ENCODE measurements at regions not wholly inside any gene's neighbourhood (a gene's known extent, or its start where the extent isn't known, plus 50 kb on each side); places are given as distances from the start of the nearest gene placed in this dataset.
"Not testable (repeated sequence)": the region's sequence is repeated elsewhere in the genome, so short reads cannot be mapped to it uniquely, and the experiment has no call there.

- ChIA-PET POLR2A (ENCODE audit: partially characterized antibody) (no interaction called here), CTCF (ENCODE audit: partially characterized antibody) (no interaction called here)
- H3K4me1 ChIP-seq (ENCODE audit: insufficient read depth, low read length) = no peaks in the 10 kb centered on the region
- H3K4me3 ChIP-seq (ENCODE audit: low read length in 2 of 2) = no peak overlapping the region
- H3K4me3 Mint-ChIP-seq = no peak overlapping the region
- peaks cover 0 to 8% (median under 1%) of the 10 kb centered on the region in 8 donors for H3K9me3 Mint-ChIP-seq
- no peaks in the 10 kb centered on the region for H3K4me1 Mint-ChIP-seq
- DNase-seq = no peak
- intact Hi-C loops (cut with micrococcal nuclease) = no loop called here
- H3K36me3 ChIP-seq (ENCODE audit: insufficient read depth, low read length) = no peaks in the 10 kb centered on the region
- H3K27me3 Mint-ChIP-seq = no peaks in the 10 kb centered on the region
- H3K27me3 ChIP-seq (ENCODE audit: insufficient read depth, low read length) = no peaks in the 10 kb centered on the region
- no peak overlapping the region for H3K27ac ChIP-seq (ENCODE audit: low read depth, low read length)
- H3K36me3 Mint-ChIP-seq = no peaks in the 10 kb centered on the region
- no peaks in the 10 kb centered on the region for H3K9me3 ChIP-seq (ENCODE audit: control insufficient read depth in 1 of 2, low read length in 2 of 2)
- no peak overlapping the region for H3K27ac Mint-ChIP-seq
Observed at GRCh38 chr5:89308606-89309040, 425.6 kb upstream of the MEF2C start.

DNA sequence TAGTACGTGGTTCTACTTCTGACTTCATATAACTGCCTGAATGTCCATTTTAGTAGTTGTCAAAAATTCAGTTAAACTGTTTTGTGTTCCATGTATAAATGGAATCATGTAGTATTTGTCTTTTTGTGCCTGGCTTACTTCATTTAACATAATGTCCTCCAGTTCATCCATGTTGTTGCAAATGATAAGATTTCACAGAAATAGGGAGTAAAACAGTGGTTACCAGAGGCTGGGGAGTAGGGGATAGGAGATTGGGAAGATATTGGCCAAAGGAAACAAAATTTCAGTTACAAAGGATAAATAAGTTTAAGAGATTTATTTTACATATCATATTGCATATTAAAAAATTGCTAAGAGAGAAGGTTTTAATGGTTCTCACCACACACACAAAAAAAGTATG lies 425.0 kb upstream of the MEF2C start:
- Histone ChIP-seq H3K27ac (ENCODE audit: low read depth, low read length) (no peak overlapping the region), H3K9me3 (ENCODE audit: control insufficient read depth in 1 of 2, low read length in 2 of 2) (no peaks in the 10 kb centered on the region), H3K27me3 (ENCODE audit: insufficient read depth, low read length) (no peaks in the 10 kb centered on the region), H3K4me3 (ENCODE audit: low read length in 2 of 2) (no peak overlapping the region), H3K36me3 (ENCODE audit: insufficient read depth, low read length) (no peaks in the 10 kb centered on the region), H3K4me1 (ENCODE audit: insufficient read depth, low read length) (no peaks in the 10 kb centered on the region)
- no peak for DNase-seq
- ChIA-PET CTCF (ENCODE audit: partially characterized antibody) (no interaction called here), POLR2A (ENCODE audit: partially characterized antibody) (no interaction called here)
- intact Hi-C loops (cut with micrococcal nuclease) = no loop called here
- Mint-ChIP-seq H3K9me3 (peaks cover 0 to 8% (median 2%) of the 10 kb centered on the region in 8 donors), H3K27me3 (no peaks in the 10 kb centered on the region), H3K27ac (no peak overlapping the region), H3K36me3 (no peaks in the 10 kb centered on the region), H3K4me3 (no peak overlapping the region), H3K4me1 (no peaks in the 10 kb centered on the region)

DNA sequence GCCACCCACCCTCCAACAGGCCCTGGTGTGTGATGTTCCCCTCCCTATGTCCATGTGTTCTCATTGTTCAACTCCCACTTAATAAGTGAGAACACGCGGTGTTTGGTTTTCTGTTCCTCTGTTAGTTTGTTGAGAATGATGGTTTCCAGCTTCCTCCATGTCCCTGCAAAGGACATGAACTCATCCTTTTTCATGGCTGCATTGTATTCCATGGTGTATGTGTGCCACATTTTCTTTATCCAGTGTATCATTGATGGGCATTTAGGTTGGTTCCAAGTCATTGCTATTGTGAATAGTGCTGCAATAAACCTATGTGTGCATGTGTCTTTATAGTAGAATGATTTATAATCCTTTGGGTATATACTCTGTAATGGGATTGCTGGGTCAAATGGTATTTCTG lies 424.2 kb upstream of the MEF2C start:
- H3K4me3 Mint-ChIP-seq; DNase-seq; H3K4me1 Mint-ChIP-seq; H3K27me3 Mint-ChIP-seq; H3K9me3 Mint-ChIP-seq; H3K4me3 ChIP-seq (ENCODE audit: low read length in 2 of 2); POLR2A ChIA-PET (ENCODE audit: partially characterized antibody); H3K27ac Mint-ChIP-seq; H3K27ac ChIP-seq (ENCODE audit: low read depth, low read length); intact Hi-C loops (cut with micrococcal nuclease); H3K27me3 ChIP-seq (ENCODE audit: insufficient read depth, low read length); CTCF ChIA-PET (ENCODE audit: partially characterized antibody); H3K36me3 Mint-ChIP-seq; H3K9me3 ChIP-seq (ENCODE audit: control insufficient read depth in 1 of 2, low read length in 2 of 2); H3K36me3 ChIP-seq (ENCODE audit: insufficient read depth, low read length); H3K4me1 ChIP-seq (ENCODE audit: insufficient read depth, low read length): not testable (repeated sequence)

GRCh38 chr5:89303033-89303480 lies 420.1 kb upstream of the MEF2C start:
- no peaks in the 10 kb centered on the region for H3K27me3 Mint-ChIP-seq
- H3K36me3 Mint-ChIP-seq = no peaks in the 10 kb centered on the region
- no peaks in the 10 kb centered on the region for H3K4me1 Mint-ChIP-seq
- Histone ChIP-seq H3K9me3 (ENCODE audit: control insufficient read depth in 1 of 2, low read length in 2 of 2) (no peaks in the 10 kb centered on the region), H3K4me3 (ENCODE audit: low read length in 2 of 2) (no peak overlapping the region), H3K27me3 (ENCODE audit: insufficient read depth, low read length) (no peaks in the 10 kb centered on the region), H3K4me1 (ENCODE audit: insufficient read depth, low read length) (no peaks in the 10 kb centered on the region), H3K36me3 (ENCODE audit: insufficient read depth, low read length) (no peaks in the 10 kb centered on the region), H3K27ac (ENCODE audit: low read depth, low read length) (no peak overlapping the region)
- ChIA-PET POLR2A (ENCODE audit: partially characterized antibody) (no interaction called here), CTCF (ENCODE audit: partially characterized antibody) (no interaction called here)
- intact Hi-C loops (cut with micrococcal nuclease) = no loop called here
- peak in 1 of 5 donors; percentile 13 for DNase-seq
- H3K27ac Mint-ChIP-seq = no peak overlapping the region
- H3K4me3 Mint-ChIP-seq = no peak overlapping the region
- H3K9me3 Mint-ChIP-seq = peaks cover 0 to 4% (median 2%) of the 10 kb centered on the region in 8 donors

DNA sequence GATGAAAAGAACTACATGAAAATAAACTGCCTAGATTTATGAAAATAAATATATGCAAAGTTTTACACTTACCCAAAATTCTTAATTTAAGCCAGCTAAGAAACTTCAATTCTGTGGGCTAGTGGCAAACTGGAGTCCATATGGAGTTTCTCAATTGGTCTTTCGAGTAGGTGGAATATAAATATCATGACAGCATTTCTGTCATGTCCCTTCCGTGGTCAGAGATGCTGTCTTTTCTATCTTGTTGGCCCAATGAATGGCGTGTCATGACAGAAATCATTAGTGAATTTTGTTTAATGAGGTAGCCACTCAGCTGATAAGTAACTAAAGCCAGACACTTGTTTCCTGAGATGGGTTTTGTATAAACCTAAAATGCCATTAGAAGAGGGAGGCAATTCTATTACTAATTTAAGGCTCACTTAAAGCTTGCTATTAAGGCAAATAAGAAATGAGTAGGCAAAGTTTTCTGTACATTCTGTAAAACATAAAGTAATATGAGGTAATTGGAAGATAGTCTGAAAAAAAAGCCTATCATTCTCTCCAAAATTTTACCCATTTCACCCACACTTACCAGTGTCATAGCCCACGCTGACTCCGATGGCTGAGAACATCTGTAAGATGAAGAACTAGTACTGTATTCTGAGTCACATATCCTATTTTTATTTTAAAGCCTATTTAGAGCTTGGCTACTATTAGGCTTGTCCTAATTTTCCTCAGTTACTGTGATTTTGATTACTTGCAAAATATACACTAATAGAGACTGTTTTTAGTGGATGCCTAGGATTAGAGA lies 419.3 kb upstream of the MEF2C start:
- H3K4me1 ChIP-seq (ENCODE audit: insufficient read depth, low read length) = no peaks in the 10 kb centered on the region
- no peaks in the 10 kb centered on the region for H3K9me3 ChIP-seq (ENCODE audit: control insufficient read depth in 1 of 2, low read length in 2 of 2)
- no peaks in the 10 kb centered on the region for H3K27me3 ChIP-seq (ENCODE audit: insufficient read depth, low read length)
- H3K4me3 ChIP-seq (ENCODE audit: low read length in 2 of 2) = no peak overlapping the region
- ChIA-PET CTCF (ENCODE audit: partially characterized antibody) (interaction anchor here (1.4 kb wide), 1 partner anchor 25 kb away, joined by 3 read pairs; no protein-coding TSS in a partner anchor), POLR2A (ENCODE audit: partially characterized antibody) (no interaction called here)
- Mint-ChIP-seq H3K4me3 (no peak overlapping the region), H3K36me3 (no peaks in the 10 kb centered on the region), H3K9me3 (peaks cover 0 to 4% (median 0%) of the 10 kb centered on the region in 8 donors), H3K4me1 (no peaks in the 10 kb centered on the region), H3K27me3 (no peaks in the 10 kb centered on the region), H3K27ac (no peak overlapping the region)
- no peak overlapping the region for H3K27ac ChIP-seq (ENCODE audit: low read depth, low read length)
- no peak for DNase-seq
- intact Hi-C loops (cut with micrococcal nuclease) = no loop called here
- no peaks in the 10 kb centered on the region for H3K36me3 ChIP-seq (ENCODE audit: insufficient read depth, low read length)

GRCh38 chr5:89301321-89302025 lies 418.5 kb upstream of the MEF2C start:
- Mint-ChIP-seq H3K27ac (no peak overlapping the region), H3K4me3 (no peak overlapping the region), H3K36me3 (no peaks in the 10 kb centered on the region), H3K27me3 (no peaks in the 10 kb centered on the region), H3K4me1 (no peaks in the 10 kb centered on the region), H3K9me3 (peaks cover 0 to 4% (median 0%) of the 10 kb centered on the region in 8 donors)
- intact Hi-C loops (cut with micrococcal nuclease) = no loop called here
- CTCF ChIA-PET (ENCODE audit: partially characterized antibody) = interaction anchor here (1.4 kb wide), 1 partner anchor 24 kb away, joined by 3 read pairs; no protein-coding TSS in a partner anchor
- H3K36me3 ChIP-seq (ENCODE audit: insufficient read depth, low read length) = no peaks in the 10 kb centered on the region
- H3K9me3 ChIP-seq (ENCODE audit: control insufficient read depth in 1 of 2, low read length in 2 of 2) = no peaks in the 10 kb centered on the region
- no peaks in the 10 kb centered on the region for H3K4me1 ChIP-seq (ENCODE audit: insufficient read depth, low read length)
- POLR2A ChIA-PET (ENCODE audit: partially characterized antibody) = no interaction called here
- no peak overlapping the region for H3K27ac ChIP-seq (ENCODE audit: low read depth, low read length)
- no peak for DNase-seq
- no peak overlapping the region for H3K4me3 ChIP-seq (ENCODE audit: low read length in 2 of 2)
- no peaks in the 10 kb centered on the region for H3K27me3 ChIP-seq (ENCODE audit: insufficient read depth, low read length)

- Mint-ChIP-seq H3K36me3 (no peaks in the 10 kb centered on the region), H3K27me3 (no peaks in the 10 kb centered on the region), H3K4me3 (no peak overlapping the region), H3K27ac (no peak overlapping the region), H3K9me3 (peaks cover 0 to 4% (median 0%) of the 10 kb centered on the region in 8 donors), H3K4me1 (no peaks in the 10 kb centered on the region)
- ChIA-PET POLR2A (ENCODE audit: partially characterized antibody) (no interaction called here), CTCF (ENCODE audit: partially characterized antibody) (no interaction called here)
- no peaks in the 10 kb centered on the region for H3K36me3 ChIP-seq (ENCODE audit: insufficient read depth, low read length)
- H3K27me3 ChIP-seq (ENCODE audit: insufficient read depth, low read length) = no peaks in the 10 kb centered on the region
- intact Hi-C loops (cut with micrococcal nuclease) = no loop called here
- no peak overlapping the region for H3K4me3 ChIP-seq (ENCODE audit: low read length in 2 of 2)
- no peak overlapping the region for H3K27ac ChIP-seq (ENCODE audit: low read depth, low read length)
- no peak for DNase-seq
- H3K4me1 ChIP-seq (ENCODE audit: insufficient read depth, low read length) = no peaks in the 10 kb centered on the region
- no peaks in the 10 kb centered on the region for H3K9me3 ChIP-seq (ENCODE audit: control insufficient read depth in 1 of 2, low read length in 2 of 2)
Observed at GRCh38 chr5:89300426-89300970, 417.5 kb upstream of the MEF2C start.
